Spinal cord (tissue), 9 donors: ENCODE measurements at regions not wholly inside any gene's neighbourhood (a gene's known extent, or its start where the extent isn't known, plus 50 kb on each side); places are given as distances from the start of the nearest gene placed in this dataset.

ENCODE experiments used
- DNase-seq, 6 donors: peaks; one replicate each; pipeline versions ENCODE4 v3.0.0 to v3.0.0-alpha.2; 2013 to 2015; ENCODE audit warnings: low spot score in 6 of 6, low read depth in 4 of 6
- H3K27ac ChIP-seq: one replicate; pipeline ENCODE4 v1.5.1; 2013; ENCODE audit warnings: low read depth, low read length, control low read depth
- H3K27me3 ChIP-seq: one replicate; pipeline ENCODE4 v1.6.1; 2013; ENCODE audit warnings: low read length; ENCODE audit not compliant: control insufficient read depth, insufficient read depth
- H3K36me3 ChIP-seq: one replicate; pipeline ENCODE4 v1.6.1; 2013; ENCODE audit warnings: low read length; ENCODE audit not compliant: control insufficient read depth, insufficient read depth
- H3K4me1 ChIP-seq: one replicate; pipeline ENCODE4 v1.6.1; 2013; ENCODE audit warnings: low read length; ENCODE audit not compliant: control insufficient read depth, insufficient read depth
- H3K4me3 ChIP-seq: one replicate; pipeline ENCODE4 v1.5.1; 2013; ENCODE audit warnings: low read depth, low read length, control low read depth
- H3K9me3 ChIP-seq: one replicate; pipeline ENCODE4 v1.6.1; 2013; ENCODE audit warnings: low read length; ENCODE audit not compliant: control insufficient read depth, insufficient read depth
- WGBS: methylation state at CpG from one replicate; pipeline ENCODE4 v1.1.5; 2013; ENCODE audit warnings: missing lambda C conversion rate; ENCODE audit not compliant: insufficient coverage; 5-methylcytosine and 5-hydroxymethylcytosine counted together
- donor health status: healthy.

- Histone ChIP-seq H3K36me3 (no peaks in the 10 kb centered on the region), H3K27ac (no peak overlapping the region), H3K4me1 (no peaks in the 10 kb centered on the region), H3K4me3 (no peak overlapping the region), H3K9me3 (peaks cover 9% of the 10 kb centered on the region), H3K27me3 (no peaks in the 10 kb centered on the region)
- DNase-seq = no peak
Measured at GRCh38 chr2:151118269-151118668, 143.4 kb downstream of the RBM43 start.

DNA sequence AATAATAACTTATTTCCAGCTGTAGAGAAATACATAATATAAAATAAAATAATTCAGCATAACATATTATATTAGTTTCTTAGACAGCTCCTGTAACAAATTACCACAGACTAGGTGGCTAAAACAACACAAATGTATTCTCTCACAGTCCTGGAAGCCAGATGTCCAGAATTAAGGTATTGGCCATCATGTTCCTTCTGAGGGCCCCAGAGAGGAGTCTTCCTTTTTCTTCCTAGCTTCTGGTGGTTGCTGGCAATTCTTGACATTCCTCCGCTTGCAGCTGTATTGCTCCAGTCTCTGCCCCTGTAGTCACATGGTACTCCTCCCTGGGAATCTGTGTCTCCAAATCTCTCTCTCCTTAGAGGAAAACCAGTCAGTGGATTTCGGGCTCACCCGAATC, 146.8 kb downstream of the RBM43 start:
- H3K36me3 ChIP-seq = no peaks in the 10 kb centered on the region
- WGBS = 87% methylated on average over 3 of the region's 3 CpGs

DNA sequence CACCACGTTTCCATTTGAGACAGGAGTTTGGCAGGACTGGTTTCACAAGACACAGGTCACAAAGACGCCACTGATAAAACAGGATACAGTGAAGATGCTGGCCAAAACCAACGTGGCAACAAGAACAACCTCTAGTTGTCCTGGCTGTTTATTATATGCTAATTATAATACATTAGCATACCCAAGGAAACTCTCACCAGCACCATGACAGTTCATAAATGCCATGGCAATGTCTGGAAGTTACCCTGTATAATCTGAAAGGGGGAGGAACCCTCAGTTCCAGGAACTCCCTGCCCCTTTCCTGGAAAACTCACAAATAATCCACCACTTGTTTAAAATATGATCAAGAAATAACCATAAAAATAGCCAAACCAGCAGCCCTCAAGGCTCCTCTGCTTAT, 148.3 kb downstream of the RBM43 start:
- Histone ChIP-seq H3K9me3 (peaks cover 6% of the 10 kb centered on the region), H3K4me3 (no peak overlapping the region), H3K27me3 (no peaks in the 10 kb centered on the region), H3K27ac (no peak overlapping the region), H3K36me3 (no peaks in the 10 kb centered on the region), H3K4me1 (no peaks in the 10 kb centered on the region)
- no peak for DNase-seq
- WGBS = 78% methylated on average over 1 of the region's 3 CpGs

More for the DNA sequence above, 146.8 kb downstream of the RBM43 start:
- Histone ChIP-seq H3K4me1 (no peaks in the 10 kb centered on the region), H3K27ac (no peak overlapping the region), H3K4me3 (no peak overlapping the region), H3K27me3 (no peaks in the 10 kb centered on the region), H3K9me3 (peaks cover 9% of the 10 kb centered on the region)
- DNase-seq = no peak

DNA sequence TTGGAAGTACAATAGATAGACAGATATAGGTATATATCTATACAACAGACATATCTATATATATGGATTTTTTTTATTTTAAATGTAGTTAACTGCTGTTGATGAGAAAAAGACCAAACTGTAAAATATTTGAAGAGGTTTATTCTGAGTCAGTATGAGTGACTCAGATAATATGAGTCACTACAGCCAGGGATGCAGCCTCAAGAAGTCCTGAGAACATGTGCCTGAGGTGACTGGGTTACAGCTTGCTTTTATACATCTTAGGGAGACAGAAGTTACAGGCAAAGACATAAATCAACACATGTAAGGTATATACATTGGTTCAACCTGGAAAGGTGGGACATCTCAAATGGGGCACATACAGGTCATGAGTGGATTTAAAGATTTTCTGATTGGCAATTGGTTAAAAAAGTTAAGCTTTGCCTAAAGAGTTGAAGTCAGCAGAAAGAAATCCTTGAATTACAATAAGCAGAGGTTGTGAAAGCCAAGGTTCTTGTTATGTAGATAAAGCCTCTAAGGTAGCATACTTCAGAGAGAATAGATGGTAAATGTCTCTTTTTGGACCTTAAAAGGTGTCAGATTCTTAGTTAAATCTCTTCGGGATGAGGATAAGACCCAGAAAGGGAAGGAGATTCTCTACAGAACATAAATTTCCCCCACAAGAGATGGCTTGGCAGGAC, 149.9 kb downstream of the RBM43 start:
- Histone ChIP-seq H3K9me3 (no peaks in the 10 kb centered on the region), H3K27ac (no peak overlapping the region), H3K36me3 (no peaks in the 10 kb centered on the region), H3K27me3 (no peaks in the 10 kb centered on the region), H3K4me1 (no peaks in the 10 kb centered on the region), H3K4me3 (no peak overlapping the region)
- WGBS = no CpG with 5 or more reads among the region's 1 CpG
- no peak for DNase-seq

- no peak for DNase-seq
- H3K9me3 ChIP-seq = no peaks in the 10 kb centered on the region
- no peak overlapping the region for H3K27ac ChIP-seq
- H3K36me3 ChIP-seq = no peaks in the 10 kb centered on the region
- no peaks in the 10 kb centered on the region for H3K27me3 ChIP-seq
- H3K4me3 ChIP-seq = no peak overlapping the region
- H3K4me1 ChIP-seq = no peaks in the 10 kb centered on the region
- 86% methylated on average over 1 of the region's 3 CpGs for WGBS
Measured at GRCh38 chr2:151106805-151107506, 154.7 kb downstream of the RBM43 start.

DNA sequence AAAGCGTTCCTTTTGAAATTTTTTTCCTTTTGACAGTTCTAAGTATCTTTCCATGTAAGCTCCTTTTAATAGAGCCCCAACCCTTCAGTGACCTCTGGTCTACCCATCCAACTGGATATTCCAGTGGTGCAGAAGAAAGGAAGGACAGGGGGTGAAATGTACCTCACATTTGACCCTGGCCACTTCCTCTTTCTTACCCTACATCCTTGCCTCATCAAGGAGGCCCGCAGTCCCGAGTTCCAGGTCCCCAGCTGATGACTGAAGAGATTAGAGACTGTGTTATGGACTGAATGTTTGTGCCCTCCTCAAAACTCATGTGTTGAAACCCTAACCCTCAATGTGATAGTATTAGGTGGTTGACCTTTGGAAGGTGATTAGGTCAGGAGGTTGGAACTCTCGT, 158.1 kb downstream of the RBM43 start:
- DNase-seq = no peak
- no CpG with 5 or more reads among the region's 4 CpGs for WGBS
- Histone ChIP-seq H3K27me3 (no peaks in the 10 kb centered on the region), H3K4me3 (no peak overlapping the region), H3K36me3 (no peaks in the 10 kb centered on the region), H3K27ac (no peak overlapping the region), H3K4me1 (no peaks in the 10 kb centered on the region), H3K9me3 (no peaks in the 10 kb centered on the region)

DNA sequence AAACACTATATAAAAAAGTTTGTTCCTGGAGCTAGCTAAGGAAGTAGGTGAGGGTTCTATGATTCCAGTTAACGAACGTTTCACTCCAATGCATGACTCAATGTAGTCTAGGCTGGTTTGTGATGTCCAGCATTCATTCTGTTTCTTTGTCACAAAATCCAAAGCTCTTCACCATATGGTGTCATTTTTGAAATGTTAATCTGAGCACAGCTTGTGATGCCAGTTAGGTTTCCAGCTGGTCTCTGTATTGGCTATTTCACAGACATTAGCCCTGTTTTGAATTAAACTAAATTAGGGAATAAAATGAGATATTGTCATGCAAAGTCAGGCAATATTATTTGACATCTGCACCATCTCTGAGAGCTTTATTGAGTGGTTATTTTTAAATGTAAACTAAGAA, 159.4 kb downstream of the RBM43 start:
- no peak overlapping the region for H3K4me3 ChIP-seq
- H3K4me1 ChIP-seq = no peaks in the 10 kb centered on the region
- H3K9me3 ChIP-seq = no peaks in the 10 kb centered on the region
- WGBS = no CpG with 5 or more reads among the region's 2 CpGs
- H3K27me3 ChIP-seq = no peaks in the 10 kb centered on the region
- no peaks in the 10 kb centered on the region for H3K36me3 ChIP-seq
- DNase-seq = peak in 2 of 6 donors; percentile 59 to 71
- H3K27ac ChIP-seq = no peak overlapping the region

- no peak overlapping the region for H3K4me3 ChIP-seq
- no peak for DNase-seq
- H3K36me3 ChIP-seq = no peaks in the 10 kb centered on the region
- H3K27ac ChIP-seq = no peak overlapping the region
- no peaks in the 10 kb centered on the region for H3K27me3 ChIP-seq
- H3K4me1 ChIP-seq = no peaks in the 10 kb centered on the region
- H3K9me3 ChIP-seq = no peaks in the 10 kb centered on the region
Measured at GRCh38 chr2:151098841-151099240, 162.8 kb downstream of the RBM43 start.

DNA sequence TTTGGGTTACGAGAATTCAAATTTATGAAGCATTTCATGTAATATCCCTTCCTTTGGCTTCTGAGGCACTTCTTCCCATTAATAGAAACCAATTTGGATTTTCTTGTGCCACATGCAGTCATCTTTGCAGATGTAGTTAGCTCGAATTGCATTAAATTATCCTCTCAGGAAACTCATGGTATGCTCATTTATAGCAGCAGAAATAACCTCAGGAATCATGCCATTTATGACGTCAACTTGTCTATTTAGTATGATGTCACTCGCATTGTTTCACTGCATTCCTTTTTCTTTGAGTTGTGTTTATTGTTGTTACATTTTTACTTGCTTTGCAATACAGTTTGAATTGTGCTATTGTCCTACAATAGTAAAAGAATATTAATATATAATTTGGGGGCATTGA, 163.8 kb downstream of the RBM43 start:
- Histone ChIP-seq H3K9me3 (no peaks in the 10 kb centered on the region), H3K36me3 (no peaks in the 10 kb centered on the region), H3K4me3 (no peak overlapping the region), H3K27me3 (no peaks in the 10 kb centered on the region), H3K27ac (no peak overlapping the region), H3K4me1 (no peaks in the 10 kb centered on the region)
- WGBS = 57% methylated on average over 1 of the region's 4 CpGs
- peak in 1 of 6 donors; percentile 61 for DNase-seq

DNA sequence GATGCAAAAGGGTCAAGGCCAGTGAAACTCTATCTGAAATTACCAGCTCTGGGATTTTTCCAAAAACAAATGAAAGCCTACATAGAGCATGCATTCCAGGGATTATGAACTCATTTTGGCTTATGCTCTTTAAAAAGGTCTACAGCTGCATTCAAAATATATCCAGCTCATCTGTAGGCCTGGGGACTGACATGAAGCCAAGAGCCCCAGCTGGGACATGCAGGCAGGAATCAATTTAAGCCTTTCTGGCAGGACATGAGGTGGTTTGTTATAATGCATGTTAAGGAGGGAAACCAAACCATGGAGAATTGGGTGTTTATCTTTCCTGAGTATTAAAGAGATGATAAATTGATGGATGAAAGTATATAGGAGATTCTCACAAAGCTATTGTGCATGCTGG, 164.5 kb downstream of the RBM43 start:
- Histone ChIP-seq H3K27me3 (no peaks in the 10 kb centered on the region), H3K27ac (no peak overlapping the region), H3K9me3 (no peaks in the 10 kb centered on the region), H3K4me3 (no peak overlapping the region), H3K4me1 (no peaks in the 10 kb centered on the region), H3K36me3 (no peaks in the 10 kb centered on the region)
- peak in 2 of 6 donors; percentile 64 to 70 for DNase-seq
